ENCODE measurements at regions not wholly inside any gene's neighbourhood (a gene's known extent, or its start where the extent isn't known, plus 50 kb on each side); places are given as distances from the start of the nearest gene placed in this dataset.

DNA sequence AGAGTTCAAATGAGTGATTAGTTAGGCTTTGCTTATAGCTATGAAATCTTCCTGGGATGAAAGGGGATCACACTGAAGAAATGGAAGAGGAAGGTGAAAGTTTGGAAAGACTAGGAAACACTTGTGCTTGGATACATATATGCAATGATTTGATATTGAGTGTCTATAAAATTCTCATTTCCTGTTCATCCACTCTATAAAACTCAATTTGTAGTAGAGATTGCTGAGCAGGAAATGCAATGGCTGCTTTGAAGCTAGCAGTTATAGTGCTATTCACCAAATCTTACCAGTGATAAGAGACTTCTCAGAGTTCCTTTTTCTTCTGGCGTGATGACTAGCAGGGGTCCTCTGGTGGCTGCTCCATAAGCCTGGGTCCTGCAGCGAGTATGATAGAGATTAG lies 128.1 kb upstream of the HPF1 start:
- TF ChIP-seq, protein P1, sequence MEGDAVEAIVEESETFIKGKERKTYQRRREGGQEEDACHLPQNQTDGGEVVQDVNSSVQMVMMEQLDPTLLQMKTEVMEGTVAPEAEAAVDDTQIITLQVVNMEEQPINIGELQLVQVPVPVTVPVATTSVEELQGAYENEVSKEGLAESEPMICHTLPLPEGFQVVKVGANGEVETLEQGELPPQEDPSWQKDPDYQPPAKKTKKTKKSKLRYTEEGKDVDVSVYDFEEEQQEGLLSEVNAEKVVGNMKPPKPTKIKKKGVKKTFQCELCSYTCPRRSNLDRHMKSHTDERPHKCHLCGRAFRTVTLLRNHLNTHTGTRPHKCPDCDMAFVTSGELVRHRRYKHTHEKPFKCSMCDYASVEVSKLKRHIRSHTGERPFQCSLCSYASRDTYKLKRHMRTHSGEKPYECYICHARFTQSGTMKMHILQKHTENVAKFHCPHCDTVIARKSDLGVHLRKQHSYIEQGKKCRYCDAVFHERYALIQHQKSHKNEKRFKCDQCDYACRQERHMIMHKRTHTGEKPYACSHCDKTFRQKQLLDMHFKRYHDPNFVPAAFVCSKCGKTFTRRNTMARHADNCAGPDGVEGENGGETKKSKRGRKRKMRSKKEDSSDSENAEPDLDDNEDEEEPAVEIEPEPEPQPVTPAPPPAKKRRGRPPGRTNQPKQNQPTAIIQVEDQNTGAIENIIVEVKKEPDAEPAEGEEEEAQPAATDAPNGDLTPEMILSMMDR (IDR thresholded peaks at IDR 0.05), result no peak
- TF ChIP-seq POLR2A (IDR thresholded peaks at IDR 0.05), result no peak
